ENCODE measurements at regions not wholly inside any gene's neighbourhood (a gene's known extent, or its start where the extent isn't known, plus 50 kb on each side); places are given as distances from the start of the nearest gene placed in this dataset.

GRCh38 chr5:2856206-2856605 is 104.7 kb upstream of the IRX2 start (continued):
- TF ChIP-seq SUZ12 (IDR thresholded peaks at IDR 0.05; ENCODE audit: low read length) (no peak), HDAC6 (IDR thresholded peaks at IDR 0.05; ENCODE audit: low read depth, low read length) (no peak), JUN (IDR thresholded peaks at IDR 0.05; ENCODE audit: low read depth, low read length) (no peak), USF2 (IDR thresholded peaks at IDR 0.05; ENCODE audit: low read length) (no peak), CHD1 (IDR thresholded peaks at IDR 0.05; ENCODE audit: low read depth, low read length) (no peak)
